GM23248 (cell line): ENCODE measurements at regions not wholly inside any gene's neighbourhood (a gene's known extent, or its start where the extent isn't known, plus 50 kb on each side); places are given as distances from the start of the nearest gene placed in this dataset.

ENCODE experiments used
- EZH2 ChIP-seq: fragments of 200-600 bp; sonication (generic); IDR thresholded peaks from 2 replicates; pipeline ENCODE4 v1.6.1; 2018; ENCODE audit warnings: antibody characterized with exemption, mild to moderate bottlenecking; ENCODE audit not compliant: insufficient read depth, poor library complexity, severe bottlenecking
- EZH2phosphoT487 ChIP-seq: fragments of 200-600 bp; sonication (generic); IDR thresholded peaks from 2 replicates; pipeline ENCODE4 v1.6.1; 2018; ENCODE audit warnings: antibody characterized with exemption, moderate library complexity, mild to moderate bottlenecking, low read depth; ENCODE audit not compliant: insufficient read depth

- TF ChIP-seq EZH2phosphoT487: no peak
- TF ChIP-seq EZH2: no peak
These were observed 97.9 kb downstream of the EMX2 start for GRCh38 chr10:117640406-117640805.
